Fibroblast of the conjunctiva (primary cell): ENCODE measurements at regions not wholly inside any gene's neighbourhood (a gene's known extent, or its start where the extent isn't known, plus 50 kb on each side); places are given as distances from the start of the nearest gene placed in this dataset.

Experiments
- DNase-seq: peaks from one replicate; pipeline ENCODE4 v3.0.0-alpha.2; 2010; ENCODE audit warnings: low read depth

DNA sequence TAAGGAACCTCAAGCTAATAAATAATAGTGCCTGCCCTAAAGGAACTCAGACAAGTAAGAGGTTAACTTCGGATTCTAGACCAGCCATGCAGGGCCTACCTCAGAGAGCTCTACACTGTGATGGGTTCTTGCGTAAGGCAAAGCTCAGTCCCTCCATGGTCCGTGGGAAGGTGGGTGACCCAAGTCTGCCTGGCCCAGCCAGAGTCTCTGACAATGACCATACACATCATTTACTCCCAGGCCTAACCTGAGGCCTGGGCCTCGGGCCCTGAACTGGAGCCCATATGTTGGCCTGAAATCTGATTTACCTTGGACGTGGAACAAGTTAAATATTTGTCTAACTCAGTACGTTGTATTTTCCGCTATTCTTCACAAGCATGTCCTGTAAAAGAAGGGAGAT, 55.1 kb downstream of the TMEM174 start:
- no peak for DNase-seq
